OCI-LY1 (cell line): ENCODE measurements at regions not wholly inside any gene's neighbourhood (a gene's known extent, or its start where the extent isn't known, plus 50 kb on each side); places are given as distances from the start of the nearest gene placed in this dataset.

Experiments
- CTCF ChIP-seq: fragments of 200-600 bp; sonication (generic), shearing (Covaris generic); IDR thresholded peaks from 2 replicates; pipeline ENCODE4 v1.5.1; 2017; ENCODE audit warnings: mild to moderate bottlenecking, antibody characterized with exemption, low read length, moderate library complexity, mixed read lengths
- EZH2 ChIP-seq: fragments of 200-600 bp; sonication (generic), shearing (Covaris generic); IDR thresholded peaks from 2 replicates; pipeline ENCODE4 v1.8.0; 2017; ENCODE audit warnings: borderline replicate concordance, mixed run types, mild to moderate bottlenecking, antibody characterized with exemption, low read length, moderate library complexity, mixed read lengths

- TF ChIP-seq EZH2, result no peak
- no peak for TF ChIP-seq CTCF
Measured at GRCh38 chr5:82811490-82811889, 265.7 kb downstream of the TMEM167A start.
